ENCODE measurements at regions not wholly inside any gene's neighbourhood (a gene's known extent, or its start where the extent isn't known, plus 50 kb on each side); places are given as distances from the start of the nearest gene placed in this dataset.

GRCh38 chr1:232108598-232108997, 482.0 kb downstream of the DISC1 start:
- Mint-ChIP-seq H3K9me3 (no peaks in the 10 kb centered on the region; a peak in 1 of 5 replicates), H3K27ac (no peak overlapping the region; a peak in 1 of 7 replicates), H3K4me3 (no peak overlapping the region; a peak in 1 of 5 replicates), H3K36me3 (ENCODE audit: insufficient read depth in 1 of 3, low read depth in 3 of 3) (peaks cover 0 to 2% (median 0%) of the 10 kb centered on the region in 3 experiments; a peak in 2 of 7 replicates), H3K27me3 (ENCODE audit: low read depth) (peaks cover 29% of the 10 kb centered on the region), H3K4me1 (peaks cover 53 to 73% of the 10 kb centered on the region in 2 experiments)
- no peak overlapping the region for H3T11ph ChIP-seq (ENCODE audit: low read length)
- no peak overlapping the region for H4K5ac ChIP-seq (ENCODE audit: insufficient read length, low read depth, low read length)
- no peak overlapping the region for H2BK5ac ChIP-seq (ENCODE audit: insufficient read length, low read length)
- no peak for TF ChIP-seq CTCF (conservative IDR thresholded peaks at IDR 0.05)
- peaks cover 11% of the 10 kb centered on the region for H3K4me1 ChIP-seq (ENCODE audit: insufficient read depth, low read length)
- H3K27ac ChIP-seq (ENCODE audit: insufficient read length, low read depth, low read length): no peak overlapping the region
- no peak overlapping the region for H3K9ac ChIP-seq (ENCODE audit: extremely low read depth, insufficient read length, low read length)
- H4K91ac ChIP-seq (ENCODE audit: insufficient read length, low read depth, low read length): no peak overlapping the region
- no peaks in the 10 kb centered on the region for H3K27me3 ChIP-seq (ENCODE audit: insufficient read depth, low read length)
- H3K23ac ChIP-seq (ENCODE audit: insufficient read length, low read depth, low read length): no peak overlapping the region
- no peak overlapping the region for H2BK12ac ChIP-seq (ENCODE audit: insufficient read length, low read depth, low read length)
- H2BK20ac ChIP-seq (ENCODE audit: low read depth, low read length, poor library complexity, severe bottlenecking): no peak overlapping the region
- no peak overlapping the region for H3K14ac ChIP-seq (ENCODE audit: insufficient read depth, low read length)
- H2AFZ ChIP-seq (ENCODE audit: low read length): no peak overlapping the region
- H4K8ac ChIP-seq (replicated peaks; ENCODE audit: insufficient read length, low read depth, low read length): no peak overlapping the region
- WGBS (ENCODE audit: extremely low coverage, insufficient read length, low lambda C conversion rate): no CpG with 5 or more reads among the region's 3 CpGs
- H4K20me1 ChIP-seq (ENCODE audit: control insufficient read depth, insufficient read depth, insufficient read length): no peaks in the 10 kb centered on the region
- H3K9me3 ChIP-seq (ENCODE audit: control insufficient read depth, low read depth, low read length): no peaks in the 10 kb centered on the region
- no peak overlapping the region for H2AK5ac ChIP-seq (ENCODE audit: insufficient read length, low read length)
- H2BK15ac ChIP-seq (ENCODE audit: low read depth, low read length): no peak overlapping the region
- H3K56ac ChIP-seq (ENCODE audit: insufficient read length, low read depth, low read length): no peak overlapping the region
- H3K79me1 ChIP-seq (ENCODE audit: insufficient read depth, low read depth, low read length, poor library complexity, severe bottlenecking): no peaks in the 10 kb centered on the region
- no peak overlapping the region for H3K18ac ChIP-seq (ENCODE audit: insufficient read length, low read depth, low read length)
- H3K79me2 ChIP-seq (ENCODE audit: insufficient read depth, low read length): no peaks in the 10 kb centered on the region
- H3K23me2 ChIP-seq (ENCODE audit: insufficient read length, low read depth, low read length, poor library complexity, severe bottlenecking): peaks cover 3% of the 10 kb centered on the region
- no peak overlapping the region for H2BK120ac ChIP-seq (ENCODE audit: low read depth, low read length, poor library complexity, severe bottlenecking)
- H3K4me2 ChIP-seq (ENCODE audit: insufficient read depth, insufficient read length, low read length): no peak overlapping the region
- H3K4ac ChIP-seq (ENCODE audit: low read depth, low read length): no peak overlapping the region
- no peak for DNase-seq
